GM18519 (cell line): ENCODE measurements at regions not wholly inside any gene's neighbourhood (a gene's known extent, or its start where the extent isn't known, plus 50 kb on each side); places are given as distances from the start of the nearest gene placed in this dataset.
"Not testable (repeated sequence)": the region's sequence is repeated elsewhere in the genome, so short reads cannot be mapped to it uniquely, and the experiment has no call there.

ENCODE experiments used
- ATAC-seq: cut with Tn5 transposase; IDR thresholded peaks from one replicate; pipeline ENCODE4 v1.9.1; 2021; ENCODE audit warnings: mild to moderate bottlenecking, moderate library complexity; ENCODE audit not compliant: unreplicated experiment, low FRiP score

GRCh38 chr11:38095268-38095667, 1497.2 kb upstream of the RAG2 start:
- ATAC-seq, result no peak

GRCh38 chr11:38089726-38090125, 1491.7 kb upstream of the RAG2 start:
- ATAC-seq, result no peak

GRCh38 chr11:38060920-38061319, 1462.9 kb upstream of the RAG2 start:
- no peak for ATAC-seq

- ATAC-seq, result no peak
Observed at GRCh38 chr11:38060136-38060535, 1462.1 kb upstream of the RAG2 start.

GRCh38 chr11:38046571-38047135, 1448.6 kb upstream of the RAG2 start:
- ATAC-seq, result no peak

GRCh38 chr11:38043060-38043459, 1445.0 kb upstream of the RAG2 start:
- no peak for ATAC-seq

GRCh38 chr11:38038777-38039176, 1440.7 kb upstream of the RAG2 start:
- no peak for ATAC-seq

GRCh38 chr11:38019072-38019775, 1421.2 kb upstream of the RAG2 start:
- ATAC-seq, result no peak

GRCh38 chr11:38014405-38014804, 1416.4 kb upstream of the RAG2 start:
- no peak for ATAC-seq

GRCh38 chr11:38013157-38013556, 1415.1 kb upstream of the RAG2 start:
- ATAC-seq, result no peak

GRCh38 chr11:38011496-38011895, 1413.5 kb upstream of the RAG2 start:
- ATAC-seq, result no peak

- ATAC-seq, result no peak
Observed at GRCh38 chr11:38009932-38010331, 1411.9 kb upstream of the RAG2 start.

- no peak for ATAC-seq
Observed at GRCh38 chr11:38006466-38006865, 1408.4 kb upstream of the RAG2 start.

GRCh38 chr11:38005597-38005996, 1407.6 kb upstream of the RAG2 start:
- ATAC-seq, result no peak

GRCh38 chr11:37999171-37999570, 1401.1 kb upstream of the RAG2 start:
- ATAC-seq, result no peak

GRCh38 chr11:37995886-37996285, 1397.8 kb upstream of the RAG2 start:
- no peak for ATAC-seq

- no peak for ATAC-seq
Observed at GRCh38 chr11:37988031-37988430, 1390.0 kb upstream of the RAG2 start.

- no peak for ATAC-seq
Observed at GRCh38 chr11:37984991-37985390, 1387.0 kb upstream of the RAG2 start.

- ATAC-seq, result no peak
Observed at GRCh38 chr11:37978647-37979046, 1380.6 kb upstream of the RAG2 start.

- ATAC-seq, result no peak
Observed at GRCh38 chr11:37973941-37974340, 1375.9 kb upstream of the RAG2 start.

- no peak for ATAC-seq
Observed at GRCh38 chr11:37972691-37973090, 1374.7 kb upstream of the RAG2 start.

- not testable (repeated sequence) for ATAC-seq
Observed at GRCh38 chr11:37969336-37969735, 1371.3 kb upstream of the RAG2 start.
